SK-N-SH (cell line): ENCODE measurements at regions not wholly inside any gene's neighbourhood (a gene's known extent, or its start where the extent isn't known, plus 50 kb on each side); places are given as distances from the start of the nearest gene placed in this dataset.
"Not testable (repeated sequence)": the region's sequence is repeated elsewhere in the genome, so short reads cannot be mapped to it uniquely, and the experiment has no call there.

ENCODE experiments used
- CTCF ChIA-PET: fragments of 300-600, 350-600 bp; formaldehyde crosslinking; extraction: SDS; loops from one replicate; lab custom pipeline; 2021; lab: Yijun Ruan, JAX
- POLR2A ChIA-PET: fragments of 350-600 bp; sonication (Branson Sonifier 250); formaldehyde crosslinking; extraction: SDS; loops from one replicate; lab custom pipeline; 2020; ENCODE audit warnings: antibody characterized with exemption, inconsistent platforms; lab: Yijun Ruan, JAX
- DNase-seq: peaks from one replicate; pipeline ENCODE4 v3.0.0; 2012
- H2AFZ ChIP-seq: fragments of 200-600 bp; sonication (generic); 2 replicates; pipeline ENCODE4 v1.8.1; 2016; ENCODE audit warnings: antibody characterized with exemption, mild to moderate bottlenecking, low read depth
- H3F3A ChIP-seq: fragments of 200-600 bp; sonication (generic); replicated peaks from 2 replicates; pipeline ENCODE3; 2016; ENCODE audit warnings: antibody characterized with exemption, mild to moderate bottlenecking; ENCODE audit not compliant: insufficient read depth
- H3K27ac ChIP-seq, 2 experiments: fragments of 200-500 bp in 1 of 2; fragments of 200-600 bp in 1 of 2; sonication (Bioruptor generic) in 1 of 2; sonication (generic), shearing (Covaris generic) in 1 of 2; 2 replicates each; pipeline versions ENCODE4 v1.5.1 to v1.6.1; 2014 to 2016; ENCODE audit warnings: low read depth in 2 of 2, inconsistent platforms in 1 of 2, low read length in 1 of 2, mild to moderate bottlenecking in 1 of 2, mixed read lengths in 1 of 2
- H3K27me3 ChIP-seq: fragments of 200-600 bp; sonication (generic), shearing (Covaris generic); 2 replicates; pipeline ENCODE4 v1.6.1; 2016; ENCODE audit warnings: mixed run types; ENCODE audit not compliant: insufficient read depth
- H3K36me3 ChIP-seq, 2 experiments: fragments of 200-500 bp in 1 of 2; fragments of 200-600 bp in 1 of 2; sonication (Bioruptor generic) in 1 of 2; sonication (generic) in 1 of 2; replicated peaks in 1 of 2; 2 replicates each; pipeline versions ENCODE3 to v1.5.1; 2014 to 2016; ENCODE audit warnings: low read length in 1 of 2, mild to moderate bottlenecking in 1 of 2; ENCODE audit not compliant: insufficient read depth in 2 of 2, control insufficient read depth in 1 of 2
- H3K4me1 ChIP-seq, 2 experiments: fragments of 200-500 bp in 1 of 2; fragments of 200-600 bp in 1 of 2; sonication (Bioruptor generic) in 1 of 2; sonication (generic), shearing (Covaris generic) in 1 of 2; 2 replicates each; pipeline versions ENCODE4 v1.5.1 to v1.6.1; 2014 to 2016; ENCODE audit warnings: low read depth in 1 of 2, low read length in 1 of 2, mixed run types in 1 of 2; ENCODE audit not compliant: insufficient read depth in 2 of 2, control insufficient read depth in 1 of 2
- H3K4me2 ChIP-seq: fragments of 200-600 bp; sonication (generic), shearing (Covaris generic); 2 replicates; pipeline ENCODE4 v1.6.1; 2017; ENCODE audit warnings: mixed run types
- H3K4me3 ChIP-seq, 2 experiments: fragments of 200-500 bp in 1 of 2; fragments of 200-600 bp in 1 of 2; sonication (Bioruptor generic) in 1 of 2; sonication (generic), shearing (Covaris generic) in 1 of 2; 2 replicates each; pipeline versions ENCODE4 v1.5.1 to v1.8.1; 2014 to 2016; ENCODE audit warnings: low read depth in 2 of 2, inconsistent platforms in 1 of 2, low read length in 1 of 2, mild to moderate bottlenecking in 1 of 2, mixed read lengths in 1 of 2, moderate library complexity in 1 of 2
- H3K79me2 ChIP-seq: fragments of 200-600 bp; sonication (generic); 2 replicates; pipeline ENCODE4 v1.8.1; 2017; ENCODE audit warnings: mild to moderate bottlenecking; ENCODE audit not compliant: insufficient read depth
- H3K9ac ChIP-seq: fragments of 200-600 bp; sonication (generic); 2 replicates; pipeline ENCODE4 v1.6.1; 2017; ENCODE audit warnings: mixed run types
- H3K9me2 ChIP-seq: fragments of 200-600 bp; sonication (generic); 2 replicates; pipeline ENCODE4 v1.6.1; 2017; ENCODE audit warnings: mixed run types
- H3K9me3 ChIP-seq: fragments of 200-600 bp; sonication (generic); 2 replicates; pipeline ENCODE4 v1.6.1; 2017; ENCODE audit warnings: mixed run types, mild to moderate bottlenecking, moderate library complexity
- H4K20me1 ChIP-seq: fragments of 200-600 bp; sonication (generic); 2 replicates; pipeline ENCODE4 v1.6.1; 2017; ENCODE audit warnings: mild to moderate bottlenecking, mixed run types; ENCODE audit not compliant: insufficient read depth
- CHD2 ChIP-seq: fragments of 150-350 bp; IDR thresholded peaks from 2 replicates; pipeline ENCODE4 v1.6.1; 2018; ENCODE audit warnings: low read length; ENCODE audit not compliant: partially characterized antibody
- ELF1 ChIP-seq: IDR thresholded peaks from 2 replicates; pipeline ENCODE4 v1.4.0; 2012
- FOXJ3 ChIP-seq: sonication (generic); formaldehyde crosslinking; IDR thresholded peaks from 2 replicates; pipeline ENCODE4 v1.5.1; 2020; ENCODE audit warnings: mild to moderate bottlenecking, missing genetic modification reagents
- FOXM1 ChIP-seq: IDR thresholded peaks from 2 replicates; pipeline ENCODE4 v1.4.0; 2012; ENCODE audit warnings: low read depth, mild to moderate bottlenecking
- IRF3 ChIP-seq: fragments of 150-350 bp; IDR thresholded peaks from 2 replicates; pipeline ENCODE4 v1.6.1; 2016; ENCODE audit warnings: mild to moderate bottlenecking, low read depth, low read length
- MEF2A ChIP-seq: IDR thresholded peaks from 2 replicates; pipeline ENCODE4 v1.4.0; 2012; ENCODE audit warnings: low read depth, borderline replicate concordance
- MXI1 ChIP-seq: IDR thresholded peaks from 2 replicates; pipeline ENCODE4 v1.6.1; 2012; ENCODE audit warnings: mild to moderate bottlenecking, low read depth, low read length, improper control_type of control experiment
- NRF1 ChIP-seq: IDR thresholded peaks from 2 replicates; pipeline ENCODE4 v1.6.1; 2012; ENCODE audit warnings: low read depth, mild to moderate bottlenecking, low read length
- PBX3 ChIP-seq: IDR thresholded peaks from 2 replicates; pipeline ENCODE4; 2012
- TAF1 ChIP-seq: IDR thresholded peaks from 2 replicates; pipeline ENCODE4 v1.6.1; 2012; ENCODE audit warnings: low read depth, mild to moderate bottlenecking, low read length, moderate library complexity, borderline replicate concordance
- TEAD4 ChIP-seq: IDR thresholded peaks from 2 replicates; pipeline ENCODE4 v1.4.0; 2012; ENCODE audit warnings: mild to moderate bottlenecking, borderline replicate concordance; ENCODE audit not compliant: insufficient read depth
- ZBTB33 ChIP-seq: IDR thresholded peaks from 2 replicates; pipeline ENCODE4 v1.4.0; 2012; ENCODE audit warnings: low read depth, borderline replicate concordance
- WGBS: methylation state at CpG from one replicate; pipeline ENCODE4 v1.1.6; 2017; ENCODE audit warnings: low lambda C conversion rate; 5-methylcytosine and 5-hydroxymethylcytosine counted together
- TF ChIP-seq, protein P1 (sequence below): IDR thresholded peaks from 2 replicates; pipeline ENCODE4 v1.4.0; 2012; ENCODE audit warnings: low read depth, borderline replicate concordance
- TF ChIP-seq, protein P2 (sequence below): fragments of 200-600 bp; sonication (generic); IDR thresholded peaks from 2 replicates; pipeline ENCODE4 v1.6.1; 2017; ENCODE audit warnings: antibody characterized with exemption, mild to moderate bottlenecking, moderate library complexity
- TF ChIP-seq, protein P3 (sequence below): fragments of 150-350 bp; IDR thresholded peaks from 2 replicates; pipeline ENCODE4 v1.6.1; 2017; ENCODE audit warnings: antibody characterized with exemption, low read length, low read depth, borderline replicate concordance

- H3K9me2 ChIP-seq, result no peaks in the 10 kb centered on the region
- CTCF ChIA-PET, result no interaction called here
- no peak overlapping the region for H3K9ac ChIP-seq
- H2AFZ ChIP-seq, result no peak overlapping the region
- H3K27me3 ChIP-seq, result no peaks in the 10 kb centered on the region
- DNase-seq, result no peak
- H3K27ac ChIP-seq, result no peak overlapping the region
- no peaks in the 10 kb centered on the region for H3K79me2 ChIP-seq
- WGBS, result 46% methylated on average over 1 of the region's 1 CpG
- no peaks in the 10 kb centered on the region for H3K36me3 ChIP-seq
- no peaks in the 10 kb centered on the region for H3K4me1 ChIP-seq
- POLR2A ChIA-PET, result no interaction called here
- H3F3A ChIP-seq, result no peaks in the 10 kb centered on the region
- H4K20me1 ChIP-seq, result no peaks in the 10 kb centered on the region
- TF ChIP-seq NRF1, result no peak
- no peak for TF ChIP-seq CHD2
- TF ChIP-seq, protein P1, sequence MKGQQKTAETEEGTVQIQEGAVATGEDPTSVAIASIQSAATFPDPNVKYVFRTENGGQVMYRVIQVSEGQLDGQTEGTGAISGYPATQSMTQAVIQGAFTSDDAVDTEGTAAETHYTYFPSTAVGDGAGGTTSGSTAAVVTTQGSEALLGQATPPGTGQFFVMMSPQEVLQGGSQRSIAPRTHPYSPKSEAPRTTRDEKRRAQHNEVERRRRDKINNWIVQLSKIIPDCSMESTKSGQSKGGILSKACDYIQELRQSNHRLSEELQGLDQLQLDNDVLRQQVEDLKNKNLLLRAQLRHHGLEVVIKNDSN, result no peak
- TF ChIP-seq ELF1, result no peak
- no peak for TF ChIP-seq FOXJ3 (CRISPR knock-in tag)
- no peak for TF ChIP-seq ZBTB33
- TF ChIP-seq MEF2A, result no peak
- no peak for TF ChIP-seq PBX3
- H3K4me3 ChIP-seq, result no peak overlapping the region
- H3K4me2 ChIP-seq, result no peak overlapping the region
- H3K9me3 ChIP-seq, result no peaks in the 10 kb centered on the region
Observed at GRCh38 chr17:20728181-20728580, 148.7 kb downstream of the CDRT15L2 start.

DNA sequence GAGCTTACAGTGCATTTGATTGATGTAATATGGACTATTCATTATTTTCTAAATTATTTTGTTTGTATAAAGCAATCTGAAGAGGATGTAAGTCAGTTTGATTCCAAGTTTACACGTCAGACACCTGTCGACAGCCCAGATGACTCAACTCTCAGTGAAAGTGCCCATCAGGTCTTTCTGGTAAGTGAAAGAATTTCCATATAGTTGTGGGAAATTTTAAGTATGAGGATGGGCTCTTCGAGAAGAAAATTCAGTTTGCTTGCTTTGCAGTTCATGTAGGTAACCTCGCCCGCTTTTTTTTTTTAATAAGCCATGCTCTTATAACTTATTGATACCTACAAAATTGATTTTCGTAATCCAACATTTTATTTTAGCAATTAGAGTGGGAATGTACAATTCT, 151.6 kb downstream of the CDRT15L2 start:
- H3K79me2 ChIP-seq, H3K4me3 ChIP-seq, H3K9me3 ChIP-seq, H3F3A ChIP-seq, H3K27ac ChIP-seq, DNase-seq, CTCF ChIA-PET, H3K9ac ChIP-seq, POLR2A ChIA-PET, H3K36me3 ChIP-seq, H4K20me1 ChIP-seq, H3K9me2 ChIP-seq, H3K4me2 ChIP-seq, H2AFZ ChIP-seq, H3K4me1 ChIP-seq, H3K27me3 ChIP-seq: not testable (repeated sequence)
- WGBS, result 53% methylated on average over 6 of the region's 6 CpGs

DNA sequence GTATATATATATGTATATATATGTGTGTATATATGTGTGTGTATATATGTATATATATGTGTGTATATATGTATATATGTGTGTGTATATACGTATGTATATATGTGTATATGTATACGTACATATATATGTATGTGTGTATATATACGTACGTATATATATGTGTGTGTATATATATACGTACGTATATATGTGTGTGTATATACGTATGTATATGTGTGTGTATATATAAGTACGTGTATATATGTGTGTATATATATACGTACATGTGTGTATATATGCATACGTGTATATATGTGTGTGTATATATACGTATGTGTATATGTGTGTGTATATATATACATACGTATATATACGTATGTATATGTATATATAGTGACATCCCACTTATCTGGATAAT, 154.4 kb downstream of the CDRT15L2 start:
- Histone ChIP-seq H3K4me3 (no peak overlapping the region), H3K27ac (no peak overlapping the region), H3K4me1 (no peaks in the 10 kb centered on the region), H3F3A (no peaks in the 10 kb centered on the region), H3K9me2 (no peaks in the 10 kb centered on the region), H3K9me3 (no peaks in the 10 kb centered on the region), H3K36me3 (no peaks in the 10 kb centered on the region), H3K4me2 (no peak overlapping the region), H4K20me1 (no peaks in the 10 kb centered on the region), H2AFZ (no peak overlapping the region), H3K79me2 (no peaks in the 10 kb centered on the region), H3K27me3 (no peaks in the 10 kb centered on the region), H3K9ac (no peak overlapping the region)
- WGBS, result 83% methylated on average over 13 of the region's 13 CpGs
- ChIA-PET CTCF (no interaction called here), POLR2A (no interaction called here)
- no peak for DNase-seq
- TF ChIP-seq FOXM1, result no peak
- no peak for TF ChIP-seq TEAD4
- TF ChIP-seq FOXJ3 (CRISPR knock-in tag), result no peak
- TF ChIP-seq, protein P2, sequence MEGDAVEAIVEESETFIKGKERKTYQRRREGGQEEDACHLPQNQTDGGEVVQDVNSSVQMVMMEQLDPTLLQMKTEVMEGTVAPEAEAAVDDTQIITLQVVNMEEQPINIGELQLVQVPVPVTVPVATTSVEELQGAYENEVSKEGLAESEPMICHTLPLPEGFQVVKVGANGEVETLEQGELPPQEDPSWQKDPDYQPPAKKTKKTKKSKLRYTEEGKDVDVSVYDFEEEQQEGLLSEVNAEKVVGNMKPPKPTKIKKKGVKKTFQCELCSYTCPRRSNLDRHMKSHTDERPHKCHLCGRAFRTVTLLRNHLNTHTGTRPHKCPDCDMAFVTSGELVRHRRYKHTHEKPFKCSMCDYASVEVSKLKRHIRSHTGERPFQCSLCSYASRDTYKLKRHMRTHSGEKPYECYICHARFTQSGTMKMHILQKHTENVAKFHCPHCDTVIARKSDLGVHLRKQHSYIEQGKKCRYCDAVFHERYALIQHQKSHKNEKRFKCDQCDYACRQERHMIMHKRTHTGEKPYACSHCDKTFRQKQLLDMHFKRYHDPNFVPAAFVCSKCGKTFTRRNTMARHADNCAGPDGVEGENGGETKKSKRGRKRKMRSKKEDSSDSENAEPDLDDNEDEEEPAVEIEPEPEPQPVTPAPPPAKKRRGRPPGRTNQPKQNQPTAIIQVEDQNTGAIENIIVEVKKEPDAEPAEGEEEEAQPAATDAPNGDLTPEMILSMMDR, result no peak
- TF ChIP-seq TAF1, result no peak
- TF ChIP-seq, protein P3, sequence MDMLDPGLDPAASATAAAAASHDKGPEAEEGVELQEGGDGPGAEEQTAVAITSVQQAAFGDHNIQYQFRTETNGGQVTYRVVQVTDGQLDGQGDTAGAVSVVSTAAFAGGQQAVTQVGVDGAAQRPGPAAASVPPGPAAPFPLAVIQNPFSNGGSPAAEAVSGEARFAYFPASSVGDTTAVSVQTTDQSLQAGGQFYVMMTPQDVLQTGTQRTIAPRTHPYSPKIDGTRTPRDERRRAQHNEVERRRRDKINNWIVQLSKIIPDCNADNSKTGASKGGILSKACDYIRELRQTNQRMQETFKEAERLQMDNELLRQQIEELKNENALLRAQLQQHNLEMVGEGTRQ, result no peak
- TF ChIP-seq ELF1, result no peak
- TF ChIP-seq MXI1, result no peak
- no peak for TF ChIP-seq IRF3
